ENCODE measurements at regions not wholly inside any gene's neighbourhood (a gene's known extent, or its start where the extent isn't known, plus 50 kb on each side); places are given as distances from the start of the nearest gene placed in this dataset.

DNA sequence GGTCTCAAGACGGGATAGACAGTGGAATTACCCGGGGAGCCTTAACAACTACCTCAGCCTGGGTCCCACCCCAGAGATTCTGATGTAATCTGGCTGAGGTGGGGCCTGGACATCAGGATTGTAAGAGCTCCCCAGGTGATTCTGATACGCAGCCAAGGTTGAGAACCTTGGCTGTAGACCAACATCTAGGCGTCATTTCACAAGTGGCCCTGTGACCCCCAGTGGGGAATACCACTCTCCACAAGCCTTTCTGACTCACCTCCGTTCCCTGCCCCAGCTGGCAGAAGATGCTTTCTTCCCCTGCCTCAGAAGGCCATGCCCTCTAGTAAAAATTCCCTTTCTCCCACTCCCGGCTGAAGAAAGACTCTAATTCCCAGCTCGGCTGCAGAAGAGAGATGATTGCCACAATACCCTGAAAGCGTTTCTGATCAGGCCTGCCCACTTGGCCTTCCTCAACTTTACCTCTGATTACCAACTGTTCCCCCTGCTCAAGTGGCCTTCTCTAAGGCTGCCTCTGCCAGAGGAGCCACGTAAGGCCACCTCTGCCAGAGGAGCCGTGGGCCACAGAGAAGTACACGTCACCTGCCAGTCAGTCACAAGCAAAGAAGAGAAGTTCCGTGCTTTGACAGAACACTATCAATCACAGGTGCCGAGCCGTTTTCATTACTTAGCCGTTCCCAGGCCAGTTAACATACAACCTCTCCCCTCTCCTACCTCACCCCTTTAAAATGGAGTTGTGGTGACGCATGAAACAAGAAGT, 116.8 kb upstream of the PKDCC start:
- no peak overlapping the region for H3K4me3 ChIP-seq (ENCODE audit: low read depth in 1 of 2, low read length in 2 of 2)
- no peaks in the 10 kb centered on the region for H3K27me3 ChIP-seq (ENCODE audit: control insufficient read depth in 1 of 2, insufficient read depth in 2 of 2, low read length in 2 of 2)
- H3K36me3 ChIP-seq (ENCODE audit: control insufficient read depth in 1 of 2, insufficient read depth in 2 of 2, low read length in 2 of 2) = no peaks in the 10 kb centered on the region
- no peaks in the 10 kb centered on the region for H3K9me3 ChIP-seq (ENCODE audit: control insufficient read depth in 1 of 2, low read length in 2 of 2)
- no peak overlapping the region for H3K9ac ChIP-seq (ENCODE audit: low read depth in 1 of 2, low read length in 2 of 2)
- H3K27ac ChIP-seq (ENCODE audit: low read depth, low read length) = no peak overlapping the region
- H3K4me1 ChIP-seq (ENCODE audit: control insufficient read depth in 1 of 2, insufficient read depth in 2 of 2, low read length in 2 of 2) = peaks cover 8 to 12% of the 10 kb centered on the region in 2 donors

- no peak overlapping the region for H3K27ac ChIP-seq (ENCODE audit: low read depth, low read length)
- H3K9ac ChIP-seq (ENCODE audit: low read depth in 1 of 2, low read length in 2 of 2) = no peak overlapping the region
- H3K9me3 ChIP-seq (ENCODE audit: control insufficient read depth in 1 of 2, low read length in 2 of 2) = no peaks in the 10 kb centered on the region
- no peaks in the 10 kb centered on the region for H3K27me3 ChIP-seq (ENCODE audit: control insufficient read depth in 1 of 2, insufficient read depth in 2 of 2, low read length in 2 of 2)
- no peak overlapping the region for H3K4me3 ChIP-seq (ENCODE audit: low read depth in 1 of 2, low read length in 2 of 2)
- H3K36me3 ChIP-seq (ENCODE audit: control insufficient read depth in 1 of 2, insufficient read depth in 2 of 2, low read length in 2 of 2) = no peaks in the 10 kb centered on the region
- H3K4me1 ChIP-seq (ENCODE audit: control insufficient read depth in 1 of 2, insufficient read depth in 2 of 2, low read length in 2 of 2) = peaks cover 8 to 12% of the 10 kb centered on the region in 2 donors
Observed at GRCh38 chr2:41932241-41933045, 115.4 kb upstream of the PKDCC start.

DNA sequence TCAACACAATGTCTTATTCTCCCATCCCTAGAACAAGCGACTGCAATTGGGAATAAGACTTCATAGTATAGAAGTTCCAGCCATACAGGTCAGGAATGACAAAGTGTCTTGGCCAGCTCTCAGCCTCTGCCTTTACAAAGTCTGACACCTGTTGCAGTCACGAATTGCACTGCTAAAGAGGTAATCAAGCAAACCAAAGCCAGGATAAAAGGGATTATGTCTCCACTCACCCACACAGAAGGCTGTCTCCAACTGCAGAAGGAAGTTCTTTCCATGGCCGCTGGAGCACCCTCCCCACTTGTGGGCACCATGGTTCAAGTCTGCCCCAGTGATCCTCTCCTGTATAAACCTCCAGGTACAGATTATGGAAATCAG, 114.8 kb upstream of the PKDCC start:
- Histone ChIP-seq H3K36me3 (ENCODE audit: control insufficient read depth in 1 of 2, insufficient read depth in 2 of 2, low read length in 2 of 2) (no peaks in the 10 kb centered on the region), H3K27ac (ENCODE audit: low read depth, low read length) (no peak overlapping the region), H3K4me3 (ENCODE audit: low read depth in 1 of 2, low read length in 2 of 2) (no peak overlapping the region)

DNA sequence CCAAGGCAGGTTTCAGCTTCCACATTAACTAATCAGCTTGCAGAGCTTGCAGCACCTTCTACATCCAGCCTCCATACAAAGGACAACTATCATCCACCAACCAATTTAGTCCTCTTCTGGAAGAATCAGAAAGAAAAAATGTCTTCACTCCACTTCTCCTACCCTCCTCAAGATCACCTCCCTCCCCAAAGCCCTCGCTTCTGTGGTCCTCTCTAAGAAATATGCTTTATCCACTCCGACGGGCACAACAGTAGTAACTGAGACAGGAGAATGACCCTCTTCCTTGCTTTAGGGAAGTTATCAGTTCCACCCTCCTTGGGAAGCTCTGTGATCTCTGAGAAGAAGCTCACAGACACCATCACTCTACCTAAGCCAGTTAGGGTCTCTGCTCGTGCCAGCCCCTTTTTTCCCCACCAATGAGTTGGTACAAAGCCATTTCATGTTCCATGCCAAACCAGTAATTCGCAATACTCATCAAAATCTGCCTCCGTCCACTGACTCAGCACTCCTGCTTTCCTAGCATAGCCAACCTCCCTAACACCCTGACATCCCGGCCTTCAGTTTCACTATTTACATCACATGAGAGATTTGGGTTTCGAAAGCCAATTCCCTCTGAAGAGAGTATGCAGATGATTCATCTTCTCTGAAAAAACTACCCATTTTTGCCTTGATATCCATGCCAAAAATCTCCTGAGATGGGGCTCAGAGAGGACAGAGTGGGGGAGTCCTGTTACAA, 114.1 kb upstream of the PKDCC start:
- Histone ChIP-seq H3K27ac (ENCODE audit: low read depth, low read length) (no peak overlapping the region), H3K9ac (ENCODE audit: low read depth in 1 of 2, low read length in 2 of 2) (no peak overlapping the region), H3K27me3 (ENCODE audit: control insufficient read depth in 1 of 2, insufficient read depth in 2 of 2, low read length in 2 of 2) (no peaks in the 10 kb centered on the region), H3K4me3 (ENCODE audit: low read depth in 1 of 2, low read length in 2 of 2) (no peak overlapping the region), H3K4me1 (ENCODE audit: control insufficient read depth in 1 of 2, insufficient read depth in 2 of 2, low read length in 2 of 2) (peaks cover 8 to 12% of the 10 kb centered on the region in 2 donors), H3K36me3 (ENCODE audit: control insufficient read depth in 1 of 2, insufficient read depth in 2 of 2, low read length in 2 of 2) (no peaks in the 10 kb centered on the region), H3K9me3 (ENCODE audit: control insufficient read depth in 1 of 2, low read length in 2 of 2) (no peaks in the 10 kb centered on the region)

More for the DNA sequence above, 114.8 kb upstream of the PKDCC start:
- no peaks in the 10 kb centered on the region for H3K9me3 ChIP-seq (ENCODE audit: control insufficient read depth in 1 of 2, low read length in 2 of 2)
- H3K27me3 ChIP-seq (ENCODE audit: control insufficient read depth in 1 of 2, insufficient read depth in 2 of 2, low read length in 2 of 2) = no peaks in the 10 kb centered on the region
- H3K9ac ChIP-seq (ENCODE audit: low read depth in 1 of 2, low read length in 2 of 2) = no peak overlapping the region
- H3K4me1 ChIP-seq (ENCODE audit: control insufficient read depth in 1 of 2, insufficient read depth in 2 of 2, low read length in 2 of 2) = peaks cover 8 to 12% of the 10 kb centered on the region in 2 donors

- H3K9ac ChIP-seq (ENCODE audit: low read depth in 1 of 2, low read length in 2 of 2) = no peak overlapping the region
- no peaks in the 10 kb centered on the region for H3K9me3 ChIP-seq (ENCODE audit: control insufficient read depth in 1 of 2, low read length in 2 of 2)
- H3K4me1 ChIP-seq (ENCODE audit: control insufficient read depth in 1 of 2, insufficient read depth in 2 of 2, low read length in 2 of 2) = peaks cover 8 to 12% of the 10 kb centered on the region in 2 donors
- no peaks in the 10 kb centered on the region for H3K36me3 ChIP-seq (ENCODE audit: control insufficient read depth in 1 of 2, insufficient read depth in 2 of 2, low read length in 2 of 2)
- H3K27ac ChIP-seq (ENCODE audit: low read depth, low read length) = no peak overlapping the region
- H3K27me3 ChIP-seq (ENCODE audit: control insufficient read depth in 1 of 2, insufficient read depth in 2 of 2, low read length in 2 of 2) = no peaks in the 10 kb centered on the region
- no peak overlapping the region for H3K4me3 ChIP-seq (ENCODE audit: low read depth in 1 of 2, low read length in 2 of 2)
Observed at GRCh38 chr2:41934329-41934958, 113.4 kb upstream of the PKDCC start.

- H3K9ac ChIP-seq (ENCODE audit: low read depth in 1 of 2, low read length in 2 of 2) = no peak overlapping the region
- no peaks in the 10 kb centered on the region for H3K9me3 ChIP-seq (ENCODE audit: control insufficient read depth in 1 of 2, low read length in 2 of 2)
- no peak overlapping the region for H3K4me3 ChIP-seq (ENCODE audit: low read depth in 1 of 2, low read length in 2 of 2)
- H3K4me1 ChIP-seq (ENCODE audit: control insufficient read depth in 1 of 2, insufficient read depth in 2 of 2, low read length in 2 of 2) = peaks cover 8 to 12% of the 10 kb centered on the region in 2 donors
- no peaks in the 10 kb centered on the region for H3K27me3 ChIP-seq (ENCODE audit: control insufficient read depth in 1 of 2, insufficient read depth in 2 of 2, low read length in 2 of 2)
- H3K36me3 ChIP-seq (ENCODE audit: control insufficient read depth in 1 of 2, insufficient read depth in 2 of 2, low read length in 2 of 2) = no peaks in the 10 kb centered on the region
- H3K27ac ChIP-seq (ENCODE audit: low read depth, low read length) = no peak overlapping the region
Observed at GRCh38 chr2:41935002-41935401, 112.8 kb upstream of the PKDCC start.

GRCh38 chr2:41935825-41936224, 112.0 kb upstream of the PKDCC start:
- H3K4me3 ChIP-seq (ENCODE audit: low read depth in 1 of 2, low read length in 2 of 2) = no peak overlapping the region
- no peaks in the 10 kb centered on the region for H3K9me3 ChIP-seq (ENCODE audit: control insufficient read depth in 1 of 2, low read length in 2 of 2)
- H3K27ac ChIP-seq (ENCODE audit: low read depth, low read length) = no peak overlapping the region
- H3K36me3 ChIP-seq (ENCODE audit: control insufficient read depth in 1 of 2, insufficient read depth in 2 of 2, low read length in 2 of 2) = no peaks in the 10 kb centered on the region
- H3K4me1 ChIP-seq (ENCODE audit: control insufficient read depth in 1 of 2, insufficient read depth in 2 of 2, low read length in 2 of 2) = peaks cover 8 to 12% of the 10 kb centered on the region in 2 donors
- no peaks in the 10 kb centered on the region for H3K27me3 ChIP-seq (ENCODE audit: control insufficient read depth in 1 of 2, insufficient read depth in 2 of 2, low read length in 2 of 2)
- no peak overlapping the region for H3K9ac ChIP-seq (ENCODE audit: low read depth in 1 of 2, low read length in 2 of 2)

DNA sequence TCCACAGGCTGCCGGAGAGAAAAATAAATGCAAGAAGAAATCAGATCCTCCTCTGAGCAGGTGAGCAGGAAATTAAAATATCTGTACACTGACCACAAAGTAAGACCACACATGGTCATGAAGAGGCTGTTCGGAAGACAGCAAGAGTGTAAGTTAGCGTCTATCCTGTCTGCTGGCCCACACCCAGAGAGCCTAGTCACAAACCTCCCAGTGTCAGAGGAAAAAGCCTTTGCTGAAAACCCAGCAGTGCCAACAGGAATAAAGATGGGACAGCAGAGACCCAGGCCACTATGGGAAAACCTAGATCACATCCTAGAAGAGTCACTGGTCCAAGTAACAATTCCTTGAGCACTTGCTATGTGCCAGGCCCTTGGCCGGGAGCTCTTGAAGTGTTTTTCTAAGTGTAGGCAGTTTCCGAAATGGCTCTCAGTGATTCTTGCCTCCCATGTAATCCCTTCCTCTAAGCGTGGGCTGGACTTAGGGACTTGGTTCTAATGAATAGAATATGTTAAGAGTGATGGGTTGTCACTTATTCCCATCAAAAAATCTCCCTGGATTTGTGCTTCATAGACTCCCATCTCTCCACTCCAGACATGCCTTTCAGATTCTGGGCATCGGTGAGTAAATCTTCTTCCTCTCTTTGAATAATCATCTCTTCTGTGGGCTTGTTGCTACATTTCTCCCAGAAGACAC, 110.9 kb upstream of the PKDCC start:
- Histone ChIP-seq H3K36me3 (ENCODE audit: control insufficient read depth in 1 of 2, insufficient read depth in 2 of 2, low read length in 2 of 2) (no peaks in the 10 kb centered on the region), H3K9ac (ENCODE audit: low read depth in 1 of 2, low read length in 2 of 2) (no peak overlapping the region), H3K4me3 (ENCODE audit: low read depth in 1 of 2, low read length in 2 of 2) (no peak overlapping the region), H3K4me1 (ENCODE audit: control insufficient read depth in 1 of 2, insufficient read depth in 2 of 2, low read length in 2 of 2) (peaks cover 8 to 12% of the 10 kb centered on the region in 2 donors), H3K27me3 (ENCODE audit: control insufficient read depth in 1 of 2, insufficient read depth in 2 of 2, low read length in 2 of 2) (no peaks in the 10 kb centered on the region), H3K9me3 (ENCODE audit: control insufficient read depth in 1 of 2, low read length in 2 of 2) (no peaks in the 10 kb centered on the region), H3K27ac (ENCODE audit: low read depth, low read length) (no peak overlapping the region)

DNA sequence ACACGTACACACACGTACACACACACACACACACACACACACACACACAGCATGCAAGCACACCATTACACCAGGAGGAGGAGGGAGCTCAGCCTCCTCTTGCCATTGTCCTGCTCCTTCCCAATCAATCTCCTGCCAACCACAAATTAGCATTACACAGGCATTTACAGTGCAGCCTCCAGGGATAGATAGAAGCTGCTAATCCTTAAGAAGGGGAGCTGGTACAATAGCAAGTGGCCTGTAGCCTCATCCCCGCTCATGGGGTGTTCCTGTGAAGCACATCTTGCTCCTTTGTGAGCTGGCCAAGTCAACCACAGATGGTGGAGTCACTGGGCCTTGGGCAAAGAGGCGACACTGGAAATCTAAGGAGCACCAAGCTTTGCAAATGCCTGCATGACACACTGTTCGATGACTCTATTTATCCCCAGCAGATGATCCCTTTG, 110.3 kb upstream of the PKDCC start:
- Histone ChIP-seq H3K36me3 (ENCODE audit: control insufficient read depth in 1 of 2, insufficient read depth in 2 of 2, low read length in 2 of 2) (no peaks in the 10 kb centered on the region), H3K27me3 (ENCODE audit: control insufficient read depth in 1 of 2, insufficient read depth in 2 of 2, low read length in 2 of 2) (no peaks in the 10 kb centered on the region), H3K9me3 (ENCODE audit: control insufficient read depth in 1 of 2, low read length in 2 of 2) (no peaks in the 10 kb centered on the region), H3K27ac (ENCODE audit: low read depth, low read length) (no peak overlapping the region), H3K9ac (ENCODE audit: low read depth in 1 of 2, low read length in 2 of 2) (no peak overlapping the region), H3K4me1 (ENCODE audit: control insufficient read depth in 1 of 2, insufficient read depth in 2 of 2, low read length in 2 of 2) (peaks cover 8 to 12% of the 10 kb centered on the region in 2 donors), H3K4me3 (ENCODE audit: low read depth in 1 of 2, low read length in 2 of 2) (no peak overlapping the region)
